Tibial nerve (tissue), 4 donors: ENCODE measurements at regions not wholly inside any gene's neighbourhood (a gene's known extent, or its start where the extent isn't known, plus 50 kb on each side); places are given as distances from the start of the nearest gene placed in this dataset.

Experiments
- DNase-seq, 2 donors: peaks; one replicate each; pipeline ENCODE4 v3.0.0-alpha.2; 2019; ENCODE audit warnings: low spot score in 2 of 2
- H3K27ac ChIP-seq, 4 donors: fragments of 200-600 bp; sonication (generic) in 3 of 4; one replicate each; pipeline ENCODE4 v1.5.1; 2017 to 2019; ENCODE audit warnings: mild to moderate bottlenecking in 1 of 4
- H3K27me3 ChIP-seq, 2 donors: fragments of 200-600 bp; sonication (generic) in 1 of 2; one replicate each; pipeline versions ENCODE4 v1.5.1 to v1.6.0; 2017 to 2019
- H3K36me3 ChIP-seq, 3 donors: fragments of 200-600 bp; sonication (generic); one replicate each; pipeline ENCODE4 v1.5.1; 2018 to 2019
- H3K4me1 ChIP-seq, 4 donors: fragments of 200-600 bp; sonication (generic) in 3 of 4; one replicate each; pipeline ENCODE4 v1.5.1; 2017 to 2019
- H3K4me3 ChIP-seq, 4 donors: fragments of 200-600 bp; sonication (generic) in 3 of 4; one replicate each; pipeline ENCODE4 v1.5.1; 2017 to 2019; ENCODE audit warnings: mild to moderate bottlenecking in 1 of 4, moderate library complexity in 1 of 4
- H3K9me3 ChIP-seq, 4 donors: fragments of 200-600 bp; sonication (generic) in 3 of 4; one replicate each; pipeline ENCODE4 v1.5.1; 2017 to 2019
- EP300 ChIP-seq, 2 donors: sonication (generic); formaldehyde crosslinking; IDR thresholded peaks; one replicate each; pipeline ENCODE4 v1.6.1; 2017; ENCODE audit warnings: antibody characterized with exemption in 2 of 2, mild to moderate bottlenecking in 1 of 2
- POLR2A ChIP-seq, 2 donors: fragments of 450-650 bp; IDR thresholded peaks; one replicate each; pipeline ENCODE4 v1.6.1; 2017; ENCODE audit warnings: antibody characterized with exemption in 2 of 2, mild to moderate bottlenecking in 2 of 2, moderate library complexity in 2 of 2
- WGBS, 2 donors: methylation state at CpG; one replicate each; pipeline ENCODE4 v1.1.5; 2018; 5-methylcytosine and 5-hydroxymethylcytosine counted together
- TF ChIP-seq, protein P1 (sequence below), 5 experiments: fragments of 200-600 bp in 3 of 5; fragments of 450-650 bp in 2 of 5; sonication (generic) in 3 of 5; IDR thresholded peaks; one replicate each; pipeline ENCODE4 v1.5.1; 2016 to 2019; ENCODE audit warnings: antibody characterized with exemption in 5 of 5, mild to moderate bottlenecking in 3 of 5, moderate library complexity in 2 of 5

DNA sequence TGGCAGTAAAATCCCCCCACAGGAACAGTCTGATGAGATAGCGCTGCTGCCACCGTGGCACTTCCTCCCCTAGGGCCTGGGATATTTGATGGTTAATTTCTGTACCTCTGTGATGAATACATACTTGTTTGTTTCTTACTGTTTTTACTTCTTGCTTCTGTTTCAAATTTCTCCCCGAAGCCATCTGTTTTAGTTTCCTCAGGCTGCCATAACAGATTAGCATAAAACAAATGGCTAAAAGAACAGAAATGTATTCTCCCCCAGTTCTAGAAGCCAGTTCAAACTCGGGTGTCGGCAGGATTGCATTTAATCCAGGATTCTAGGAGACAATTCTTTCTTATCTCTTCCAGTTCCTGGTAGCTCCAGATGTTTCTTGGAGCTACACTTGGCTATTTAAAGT, 435.9 kb downstream of the DSEL start:
- no peak for DNase-seq
- Histone ChIP-seq H3K27me3 (no peaks in the 10 kb centered on the region), H3K36me3 (no peaks in the 10 kb centered on the region), H3K27ac (no peak overlapping the region), H3K9me3 (no peaks in the 10 kb centered on the region), H3K4me3 (no peak overlapping the region), H3K4me1 (no peaks in the 10 kb centered on the region)
- TF ChIP-seq EP300 (IDR thresholded peaks at IDR 0.05) (no peak), POLR2A (IDR thresholded peaks at IDR 0.05) (no peak)
- TF ChIP-seq, protein P1, sequence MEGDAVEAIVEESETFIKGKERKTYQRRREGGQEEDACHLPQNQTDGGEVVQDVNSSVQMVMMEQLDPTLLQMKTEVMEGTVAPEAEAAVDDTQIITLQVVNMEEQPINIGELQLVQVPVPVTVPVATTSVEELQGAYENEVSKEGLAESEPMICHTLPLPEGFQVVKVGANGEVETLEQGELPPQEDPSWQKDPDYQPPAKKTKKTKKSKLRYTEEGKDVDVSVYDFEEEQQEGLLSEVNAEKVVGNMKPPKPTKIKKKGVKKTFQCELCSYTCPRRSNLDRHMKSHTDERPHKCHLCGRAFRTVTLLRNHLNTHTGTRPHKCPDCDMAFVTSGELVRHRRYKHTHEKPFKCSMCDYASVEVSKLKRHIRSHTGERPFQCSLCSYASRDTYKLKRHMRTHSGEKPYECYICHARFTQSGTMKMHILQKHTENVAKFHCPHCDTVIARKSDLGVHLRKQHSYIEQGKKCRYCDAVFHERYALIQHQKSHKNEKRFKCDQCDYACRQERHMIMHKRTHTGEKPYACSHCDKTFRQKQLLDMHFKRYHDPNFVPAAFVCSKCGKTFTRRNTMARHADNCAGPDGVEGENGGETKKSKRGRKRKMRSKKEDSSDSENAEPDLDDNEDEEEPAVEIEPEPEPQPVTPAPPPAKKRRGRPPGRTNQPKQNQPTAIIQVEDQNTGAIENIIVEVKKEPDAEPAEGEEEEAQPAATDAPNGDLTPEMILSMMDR (IDR thresholded peaks at IDR 0.05) = no peak
- WGBS, 2 donors = 56 to 70% methylated on average over 5 of the region's 5 CpGs

DNA sequence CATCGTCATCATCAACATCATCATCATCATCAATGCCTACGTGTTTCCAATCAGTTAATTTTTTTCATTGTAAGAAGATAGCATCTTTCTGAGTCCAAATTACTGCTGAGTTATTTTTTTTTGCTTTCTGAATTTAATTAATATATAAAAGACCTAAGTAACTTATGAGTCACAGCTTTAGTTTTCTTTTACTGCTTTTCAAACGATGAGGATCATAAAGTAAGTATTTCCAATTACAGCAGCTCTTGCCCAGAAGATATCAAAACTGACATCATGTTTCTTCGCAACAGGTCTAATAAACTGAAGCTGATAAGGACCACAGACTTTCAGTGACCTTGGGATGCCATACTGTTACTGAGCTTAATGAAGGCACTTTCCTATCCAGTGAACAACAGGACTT, 442.2 kb downstream of the DSEL start:
- no peak for DNase-seq
- Histone ChIP-seq H3K27me3 (no peaks in the 10 kb centered on the region), H3K36me3 (no peaks in the 10 kb centered on the region), H3K27ac (no peak overlapping the region), H3K4me1 (no peaks in the 10 kb centered on the region), H3K4me3 (no peak overlapping the region), H3K9me3 (no peaks in the 10 kb centered on the region)
- TF ChIP-seq POLR2A (IDR thresholded peaks at IDR 0.05) (no peak), EP300 (IDR thresholded peaks at IDR 0.05) (no peak)
- TF ChIP-seq, protein P1 (IDR thresholded peaks at IDR 0.05) = no peak
- 78 to 90% methylated on average over 4 of the region's 4 CpGs for WGBS, 2 donors

DNA sequence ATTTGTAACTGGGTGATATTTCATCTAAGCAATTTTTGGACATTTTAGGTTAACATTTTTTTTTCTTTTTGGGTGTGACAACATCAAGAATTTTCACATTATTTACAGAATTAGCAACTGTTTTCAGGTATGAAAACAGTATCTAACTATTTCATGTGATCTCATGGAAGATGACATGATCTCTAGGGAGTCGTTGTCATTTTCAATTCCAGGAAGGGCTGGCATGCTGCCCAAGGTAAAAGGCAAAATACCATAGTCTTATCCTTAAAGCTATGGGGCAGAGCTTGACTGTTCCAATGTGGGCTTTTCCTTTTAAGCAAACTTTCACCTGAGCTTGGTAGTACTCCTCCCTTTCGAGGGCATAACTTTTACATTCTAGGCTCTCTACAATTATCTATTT, 443.7 kb downstream of the DSEL start:
- Histone ChIP-seq H3K4me3 (no peak overlapping the region), H3K9me3 (no peaks in the 10 kb centered on the region), H3K27me3 (no peaks in the 10 kb centered on the region), H3K4me1 (no peaks in the 10 kb centered on the region), H3K36me3 (no peaks in the 10 kb centered on the region), H3K27ac (no peak overlapping the region)
- DNase-seq = no peak
- no peak for TF ChIP-seq POLR2A (IDR thresholded peaks at IDR 0.05)
- TF ChIP-seq, protein P1 (IDR thresholded peaks at IDR 0.05) = no peak
- TF ChIP-seq EP300 (IDR thresholded peaks at IDR 0.05) = no peak
- WGBS, 2 donors = 57 to 61% methylated on average over 2 of the region's 2 CpGs

DNA sequence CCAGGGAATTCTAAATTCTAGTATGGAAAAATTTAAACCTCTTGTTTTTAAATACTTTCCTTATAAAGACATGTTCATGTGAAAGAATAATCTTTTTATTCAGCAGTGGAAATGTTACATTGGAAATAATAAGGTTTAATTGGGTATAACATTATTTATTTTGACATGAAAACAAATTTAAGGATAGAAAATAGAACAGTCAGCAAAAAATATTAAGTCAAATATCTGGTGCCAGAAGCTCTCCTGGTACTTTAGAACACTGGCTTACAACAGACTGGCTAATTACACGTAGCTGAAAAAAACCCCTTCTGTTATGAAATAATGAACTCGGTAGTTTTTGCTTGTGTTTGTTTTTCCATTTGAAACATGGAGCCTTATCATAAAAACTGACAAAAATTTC, 447.9 kb downstream of the DSEL start:
- TF ChIP-seq EP300 (IDR thresholded peaks at IDR 0.05) = no peak
- TF ChIP-seq, protein P1 (IDR thresholded peaks at IDR 0.05) = no peak
- TF ChIP-seq POLR2A (IDR thresholded peaks at IDR 0.05) = no peak
- Histone ChIP-seq H3K4me3 (no peak overlapping the region), H3K36me3 (no peaks in the 10 kb centered on the region), H3K4me1 (no peaks in the 10 kb centered on the region), H3K9me3 (no peaks in the 10 kb centered on the region), H3K27ac (no peak overlapping the region), H3K27me3 (no peaks in the 10 kb centered on the region)
- DNase-seq = no peak
- WGBS, 2 donors = 40 to 41% methylated on average over 2 of the region's 2 CpGs

DNA sequence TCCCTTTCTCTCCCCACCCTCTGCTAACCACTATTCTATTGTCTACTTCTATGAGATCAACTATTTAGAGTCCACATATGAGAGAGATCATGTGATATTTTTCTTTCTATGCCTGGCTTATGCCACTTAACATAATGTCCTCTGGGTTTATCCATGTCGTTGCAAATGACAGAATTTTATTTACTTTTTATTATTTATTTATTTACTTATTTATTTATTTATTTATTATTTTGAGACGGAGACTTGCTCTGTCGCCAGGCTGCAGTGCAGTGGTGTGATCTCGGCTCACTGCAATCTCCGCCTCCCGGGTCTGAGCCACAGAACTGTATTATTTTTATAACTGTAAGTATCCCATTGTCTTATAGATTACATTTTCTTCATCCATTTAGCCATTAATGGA, 443.4 kb upstream of the CDH19 start:
- H3K27me3 ChIP-seq = no peaks in the 10 kb centered on the region
- H3K4me3 ChIP-seq = no peak overlapping the region
- H3K4me1 ChIP-seq = no peaks in the 10 kb centered on the region
- TF ChIP-seq, protein P1 (IDR thresholded peaks at IDR 0.05) = no peak
- TF ChIP-seq EP300 (IDR thresholded peaks at IDR 0.05) = no peak
- TF ChIP-seq POLR2A (IDR thresholded peaks at IDR 0.05) = no peak
- H3K36me3 ChIP-seq = no peaks in the 10 kb centered on the region
- no peaks in the 10 kb centered on the region for H3K9me3 ChIP-seq
- WGBS, 2 donors = 68 to 91% methylated on average over 6 of the region's 6 CpGs
- no peak for DNase-seq
- no peak overlapping the region for H3K27ac ChIP-seq
